NCI-H69 (cell line): ENCODE measurements at regions not wholly inside any gene's neighbourhood (a gene's known extent, or its start where the extent isn't known, plus 50 kb on each side); places are given as distances from the start of the nearest gene placed in this dataset.
A peak's percentile ranks its signal among the peaks of the same experiment; 100 is the strongest.

Experiments used
- DNase-seq: peaks from one replicate; lab custom pipeline; 2025; lab: John Stamatoyannopoulos, UW

DNA sequence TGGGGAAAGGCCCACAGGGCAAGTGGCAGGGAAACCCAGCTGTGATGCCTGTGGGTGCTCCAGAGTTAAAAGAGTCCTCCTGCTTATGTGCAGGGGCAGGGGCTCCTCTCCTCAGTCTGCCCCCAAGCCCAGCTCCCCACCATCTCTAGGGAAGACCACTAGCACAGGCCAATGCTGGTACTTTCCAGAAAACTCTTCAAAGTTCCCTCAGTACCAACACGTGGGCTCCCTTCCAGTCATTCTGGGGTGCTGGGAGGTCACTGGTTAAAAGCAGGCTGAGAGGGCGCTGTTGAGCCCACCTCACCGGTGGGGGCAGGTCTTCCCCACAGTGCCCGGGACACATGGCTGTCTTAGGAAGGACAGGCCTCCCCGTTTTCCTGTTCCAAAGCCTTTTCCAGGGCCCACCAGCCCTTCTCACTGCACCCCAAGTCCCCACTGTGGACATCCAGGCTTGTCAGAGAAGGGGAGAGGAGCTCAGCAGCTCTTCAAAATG lies 154.6 kb downstream of the TRIM29 start:
- DNase-seq: no peak

- DNase-seq: peak; percentile 55
Measured at GRCh38 chr11:119982517-119983239, 155.2 kb downstream of the TRIM29 start.

- no peak for DNase-seq
Measured at GRCh38 chr11:119980431-119980830, 157.5 kb downstream of the TRIM29 start.

DNA sequence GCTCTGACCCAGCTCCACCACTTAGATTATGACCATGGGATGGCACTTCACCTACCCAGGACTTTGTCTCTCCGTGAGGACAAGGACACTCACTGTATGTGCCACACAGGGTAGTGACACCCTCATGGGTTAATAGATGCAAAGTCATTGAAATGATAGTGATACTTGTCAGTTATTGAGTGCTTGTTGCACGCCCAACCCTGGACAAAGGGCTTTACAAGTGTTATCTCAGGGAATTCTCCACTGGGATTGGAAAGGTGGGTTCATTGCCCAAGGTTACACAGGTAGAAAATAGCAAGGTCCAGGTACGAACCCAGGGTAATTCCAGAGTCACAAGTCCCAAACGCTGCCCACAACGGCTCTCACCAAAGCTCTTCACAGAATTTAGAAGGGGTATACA lies 158.2 kb downstream of the TRIM29 start:
- DNase-seq: no peak

GRCh38 chr11:119978696-119979095 lies 159.2 kb downstream of the TRIM29 start:
- no peak for DNase-seq

DNA sequence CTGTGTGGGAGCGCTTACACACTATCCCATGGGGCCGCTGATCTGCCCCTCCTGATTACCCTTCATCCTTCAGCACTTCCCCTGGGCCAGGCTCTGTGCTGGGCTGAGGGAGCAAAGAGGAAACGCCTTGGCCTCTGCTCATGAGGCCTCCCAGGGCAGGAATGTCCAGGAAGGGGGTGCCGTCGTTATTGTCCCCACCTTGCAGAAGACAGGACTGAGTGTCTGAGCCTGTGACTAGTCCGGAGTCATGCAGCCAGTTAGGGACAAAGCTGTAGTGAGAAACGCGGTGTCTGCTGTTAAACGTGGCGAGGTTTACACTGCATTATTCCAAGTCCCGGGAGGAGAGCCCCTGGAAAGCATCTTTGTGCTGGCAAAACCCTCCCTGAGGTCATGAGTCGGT lies 160.0 kb downstream of the TRIM29 start:
- no peak for DNase-seq

GRCh38 chr11:119977561-119977860 lies 160.4 kb downstream of the TRIM29 start:
- DNase-seq: no peak

GRCh38 chr11:119976805-119977560 lies 160.9 kb downstream of the TRIM29 start:
- DNase-seq: no peak

DNA sequence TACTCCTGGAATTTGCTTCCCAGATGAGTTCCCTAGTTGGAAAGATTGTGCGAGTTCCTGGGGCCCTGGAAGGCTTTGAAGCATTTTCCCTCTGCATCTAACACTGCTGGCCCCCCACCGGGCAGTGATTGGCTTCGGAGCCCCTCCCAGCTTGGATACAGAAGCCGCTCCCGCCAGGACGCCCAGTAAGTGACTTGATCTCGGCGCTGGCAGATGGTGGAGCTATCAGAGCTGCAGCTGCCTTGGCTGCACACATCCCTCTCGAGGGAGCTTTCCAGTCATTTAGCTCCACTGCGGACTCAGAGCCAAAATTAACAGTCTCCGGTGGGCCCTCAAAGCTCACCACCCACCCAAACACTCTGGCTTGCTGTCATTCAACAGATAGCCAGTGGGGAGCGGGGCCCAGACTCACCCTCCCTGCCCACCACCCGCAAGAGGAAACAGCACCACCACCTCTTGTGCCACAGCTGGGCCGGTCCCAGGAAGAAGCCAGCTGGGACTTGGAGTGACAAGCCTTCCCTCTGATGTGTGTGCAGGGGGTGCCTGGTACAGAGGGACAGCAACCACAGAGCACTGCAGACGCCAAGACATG lies 162.3 kb downstream of the TRIM29 start:
- peak; percentile 98 for DNase-seq

GRCh38 chr11:119974467-119974866 lies 163.4 kb downstream of the TRIM29 start:
- no peak for DNase-seq

DNA sequence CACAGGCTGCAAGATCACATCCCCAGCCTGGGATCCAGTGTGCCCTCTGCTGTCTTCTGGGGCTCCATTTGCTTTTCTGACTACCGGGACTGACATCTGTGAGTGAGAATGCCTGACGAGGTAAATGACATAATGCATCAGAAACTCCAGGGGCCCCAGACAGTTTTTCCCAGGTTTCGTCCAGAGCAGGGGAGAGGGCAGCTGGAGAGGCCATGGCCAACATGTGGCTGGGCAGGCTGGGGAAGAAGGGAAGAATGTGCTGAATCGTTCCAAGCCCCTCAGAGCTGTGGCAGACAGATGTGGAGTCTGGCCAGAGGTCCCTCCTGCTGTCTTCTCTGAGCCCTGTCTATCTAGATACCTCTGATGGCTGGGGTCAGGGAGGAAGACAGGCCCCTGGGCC lies 163.9 kb downstream of the TRIM29 start:
- no peak for DNase-seq

DNA sequence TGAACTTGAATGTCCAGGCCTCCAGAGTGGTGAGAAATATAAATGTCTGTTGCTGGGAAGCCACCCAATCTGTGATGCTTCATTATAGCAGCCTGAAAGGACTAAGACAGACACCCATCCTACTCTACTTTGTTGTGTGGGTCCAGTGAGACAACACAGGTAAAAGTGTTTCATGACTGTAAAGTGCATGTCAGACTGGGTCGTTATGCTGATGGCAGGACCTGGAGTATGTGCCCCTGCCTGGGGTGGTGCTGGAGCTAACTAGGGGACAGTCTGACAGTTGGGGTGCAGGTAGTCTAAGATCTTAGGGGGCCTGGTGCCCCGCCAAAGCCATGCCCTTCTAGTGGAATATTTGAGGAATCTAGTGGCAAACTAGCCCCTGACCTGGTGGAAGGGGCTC lies 165.6 kb downstream of the TRIM29 start:
- DNase-seq: no peak

- no peak for DNase-seq
Measured at GRCh38 chr11:119970555-119971304, 167.2 kb downstream of the TRIM29 start.

DNA sequence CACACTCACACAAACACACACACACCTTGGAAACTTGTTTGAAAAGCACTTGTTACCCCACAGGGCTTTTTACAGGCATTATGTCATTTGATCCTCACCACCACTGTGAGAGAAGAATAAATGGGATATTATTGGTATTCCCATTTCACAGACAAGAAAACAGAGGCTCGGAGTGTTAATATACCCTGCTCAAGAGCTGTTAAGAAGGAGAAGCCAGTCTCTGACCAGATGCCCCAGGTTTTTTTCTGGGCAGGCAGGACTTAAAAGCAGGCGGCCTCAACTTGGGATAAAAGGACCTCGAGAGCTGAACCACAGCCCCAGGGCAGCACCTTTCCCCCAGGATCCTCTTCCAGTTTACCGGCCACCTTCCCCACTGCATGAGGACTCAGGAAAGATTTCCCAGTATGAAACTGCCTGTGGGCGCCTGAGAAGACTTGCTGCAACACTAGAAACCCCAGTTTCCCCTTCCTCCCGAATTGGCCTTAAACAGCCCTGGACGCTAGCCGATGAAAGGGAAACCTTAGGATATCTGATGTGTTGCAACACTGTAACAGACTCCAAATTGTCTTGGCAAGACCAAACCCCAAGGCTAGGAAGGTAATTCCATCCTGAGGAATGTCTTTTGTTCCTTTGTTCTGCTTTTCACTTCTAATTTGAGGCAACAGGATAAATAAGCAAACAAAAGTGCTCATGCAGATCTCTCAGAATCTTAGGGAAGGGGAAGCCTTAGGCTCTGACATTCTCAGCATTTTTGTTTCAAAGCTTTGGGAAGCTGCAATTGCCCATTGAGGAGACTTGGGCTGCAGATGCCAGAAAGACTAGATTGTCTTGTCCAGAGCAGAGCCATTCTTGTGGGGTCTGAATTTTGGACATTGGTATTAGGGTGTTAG lies 173.5 kb downstream of the TRIM29 start:
- no peak for DNase-seq

DNA sequence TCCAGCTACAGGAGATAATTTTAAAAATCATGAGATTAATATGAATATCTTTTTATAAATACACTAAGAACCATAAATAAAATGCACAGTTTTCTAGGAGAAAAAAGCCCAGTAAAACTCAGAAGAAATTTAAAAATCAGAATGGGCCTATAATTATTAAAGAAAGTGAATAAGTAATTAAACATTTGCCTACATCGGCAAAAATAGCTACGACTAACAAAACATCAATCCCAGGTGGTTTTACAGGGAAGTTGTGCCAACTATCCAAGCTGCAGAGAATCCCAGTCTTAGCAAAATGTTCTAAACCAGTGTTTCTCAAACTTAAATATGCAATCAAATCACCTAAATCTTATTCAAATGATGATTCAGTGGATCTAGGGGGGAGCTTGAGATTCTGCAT lies 180.0 kb downstream of the TRIM29 start:
- DNase-seq: no peak

DNA sequence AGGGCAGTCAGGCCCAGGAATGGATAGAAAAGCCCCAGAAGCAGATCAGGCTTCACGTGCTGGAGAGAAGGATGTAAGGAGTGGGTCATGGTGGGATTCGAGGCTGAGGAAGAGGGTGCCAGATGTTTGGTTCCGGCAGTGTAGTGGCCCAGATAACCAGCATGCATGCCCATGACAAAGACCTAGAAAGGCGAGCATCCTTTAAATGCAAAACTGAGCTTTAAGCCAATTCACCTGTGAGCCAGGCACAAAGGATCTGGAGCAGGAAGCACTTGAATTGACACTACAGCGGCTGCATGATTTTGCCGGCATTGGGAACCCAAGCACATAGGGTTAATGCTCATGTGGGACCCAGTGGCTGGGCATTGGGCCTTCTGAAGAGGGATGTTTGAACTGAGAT lies 185.5 kb downstream of the TRIM29 start:
- DNase-seq: no peak

- peak; percentile 76 for DNase-seq
Measured at GRCh38 chr11:119943298-119943655, 194.6 kb downstream of the TRIM29 start.

- peak; percentile 44 for DNase-seq
Measured at GRCh38 chr11:119942583-119943297, 195.2 kb downstream of the TRIM29 start.

DNA sequence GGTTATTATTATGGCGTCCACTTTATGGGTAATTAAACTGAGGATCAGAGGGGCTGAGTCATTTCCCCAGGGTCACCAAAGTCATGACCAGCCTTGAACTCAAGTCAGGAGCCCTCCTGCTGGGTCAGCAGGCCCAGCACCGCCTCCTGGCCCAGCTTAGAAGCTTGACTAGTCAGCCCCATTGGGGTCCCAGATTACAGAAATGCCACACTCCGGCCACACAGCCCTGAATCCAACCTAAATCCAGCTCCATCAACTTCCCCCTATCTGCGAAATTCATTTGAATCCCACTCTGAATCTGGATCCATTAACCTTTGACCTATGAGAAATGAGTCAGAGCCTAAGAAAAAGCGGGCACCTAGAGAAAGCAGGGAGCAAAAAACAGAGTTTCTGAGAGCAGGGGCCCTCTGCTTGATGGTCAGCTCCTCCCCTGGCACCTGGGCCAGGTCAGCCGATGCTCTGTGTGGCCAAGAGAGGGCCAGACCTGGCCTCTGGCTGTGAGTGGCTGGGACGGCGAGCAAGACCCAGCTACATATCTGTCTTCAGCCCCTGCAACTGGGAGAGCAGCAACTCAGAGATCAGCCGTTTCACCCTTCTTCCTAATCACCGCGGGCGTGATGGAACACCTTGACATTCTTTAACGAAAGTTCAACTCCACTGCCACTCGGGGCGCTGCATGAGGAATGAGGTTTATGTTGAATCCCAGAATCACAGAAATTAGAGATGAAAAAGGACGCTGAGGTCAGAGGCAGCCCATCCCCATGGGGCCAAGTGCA lies 196.1 kb downstream of the TRIM29 start:
- DNase-seq: peak; percentile 47

- DNase-seq: no peak
Measured at GRCh38 chr11:119941171-119941570, 196.7 kb downstream of the TRIM29 start.
